ENCODE measurements at regions not wholly inside any gene's neighbourhood (a gene's known extent, or its start where the extent isn't known, plus 50 kb on each side); places are given as distances from the start of the nearest gene placed in this dataset.
"Not testable (repeated sequence)": the region's sequence is repeated elsewhere in the genome, so short reads cannot be mapped to it uniquely, and the experiment has no call there.

- no peak overlapping the region for H3K27ac ChIP-seq
- TF ChIP-seq, protein P1, sequence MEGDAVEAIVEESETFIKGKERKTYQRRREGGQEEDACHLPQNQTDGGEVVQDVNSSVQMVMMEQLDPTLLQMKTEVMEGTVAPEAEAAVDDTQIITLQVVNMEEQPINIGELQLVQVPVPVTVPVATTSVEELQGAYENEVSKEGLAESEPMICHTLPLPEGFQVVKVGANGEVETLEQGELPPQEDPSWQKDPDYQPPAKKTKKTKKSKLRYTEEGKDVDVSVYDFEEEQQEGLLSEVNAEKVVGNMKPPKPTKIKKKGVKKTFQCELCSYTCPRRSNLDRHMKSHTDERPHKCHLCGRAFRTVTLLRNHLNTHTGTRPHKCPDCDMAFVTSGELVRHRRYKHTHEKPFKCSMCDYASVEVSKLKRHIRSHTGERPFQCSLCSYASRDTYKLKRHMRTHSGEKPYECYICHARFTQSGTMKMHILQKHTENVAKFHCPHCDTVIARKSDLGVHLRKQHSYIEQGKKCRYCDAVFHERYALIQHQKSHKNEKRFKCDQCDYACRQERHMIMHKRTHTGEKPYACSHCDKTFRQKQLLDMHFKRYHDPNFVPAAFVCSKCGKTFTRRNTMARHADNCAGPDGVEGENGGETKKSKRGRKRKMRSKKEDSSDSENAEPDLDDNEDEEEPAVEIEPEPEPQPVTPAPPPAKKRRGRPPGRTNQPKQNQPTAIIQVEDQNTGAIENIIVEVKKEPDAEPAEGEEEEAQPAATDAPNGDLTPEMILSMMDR (IDR thresholded peaks at IDR 0.05): no peak
- TF ChIP-seq ZFX (IDR thresholded peaks at IDR 0.05; ENCODE audit: borderline replicate concordance): no peak
Measured at GRCh38 chr1:194857413-194857812, 1671.0 kb upstream of the B3GALT2 start.

- TF ChIP-seq ZFX (IDR thresholded peaks at IDR 0.05; ENCODE audit: borderline replicate concordance): no peak
- TF ChIP-seq, protein P1 (IDR thresholded peaks at IDR 0.05): no peak
- no peak overlapping the region for H3K27ac ChIP-seq
Measured at GRCh38 chr1:194848846-194849245, 1662.4 kb upstream of the B3GALT2 start.

DNA sequence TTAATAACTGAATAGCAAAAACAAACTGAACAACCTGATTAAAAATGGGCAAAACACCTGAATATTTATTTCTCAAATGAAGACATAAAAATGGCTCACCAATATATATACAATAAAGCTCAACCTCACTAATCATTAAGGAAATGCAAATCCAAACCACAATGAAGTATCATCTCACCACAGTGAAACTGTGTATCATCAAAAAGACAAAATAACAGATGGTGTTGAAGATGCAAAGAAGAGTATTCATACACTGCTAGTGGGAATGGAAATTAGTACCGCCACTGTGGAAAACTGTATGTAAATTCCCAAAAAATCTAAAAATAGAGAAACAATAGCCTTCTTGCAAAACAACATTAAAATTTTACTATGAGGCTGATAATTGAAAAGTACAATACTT, 1660.1 kb upstream of the B3GALT2 start:
- H3K27ac ChIP-seq: no peak overlapping the region
- TF ChIP-seq ZFX (IDR thresholded peaks at IDR 0.05; ENCODE audit: borderline replicate concordance): no peak
- TF ChIP-seq, protein P1 (IDR thresholded peaks at IDR 0.05): no peak

DNA sequence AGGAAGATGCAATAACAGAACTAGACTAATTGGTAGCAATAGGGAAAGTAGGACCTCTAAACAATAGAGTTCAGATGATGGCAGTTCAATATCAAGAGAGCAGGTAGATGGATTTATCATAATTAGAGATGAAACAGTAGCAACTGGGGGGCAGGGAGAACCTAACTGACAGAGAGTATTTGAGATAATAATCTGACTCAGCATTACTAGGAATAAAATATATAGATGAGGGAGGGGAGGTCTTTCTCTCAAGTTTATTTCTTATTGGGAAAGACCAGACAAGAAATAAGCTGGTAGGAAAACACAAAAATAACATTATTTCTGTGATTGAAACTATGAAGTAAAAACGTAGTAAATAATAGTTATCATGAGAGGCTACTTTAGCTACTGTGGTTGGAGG, 1656.7 kb upstream of the B3GALT2 start:
- no peak overlapping the region for H3K27ac ChIP-seq
- no peak for TF ChIP-seq ZFX (IDR thresholded peaks at IDR 0.05; ENCODE audit: borderline replicate concordance)
- TF ChIP-seq, protein P1 (IDR thresholded peaks at IDR 0.05): no peak

GRCh38 chr1:194833111-194833510, 1646.7 kb upstream of the B3GALT2 start:
- TF ChIP-seq ZFX (IDR thresholded peaks at IDR 0.05; ENCODE audit: borderline replicate concordance): no peak
- TF ChIP-seq, protein P1 (IDR thresholded peaks at IDR 0.05): no peak
- no peak overlapping the region for H3K27ac ChIP-seq

DNA sequence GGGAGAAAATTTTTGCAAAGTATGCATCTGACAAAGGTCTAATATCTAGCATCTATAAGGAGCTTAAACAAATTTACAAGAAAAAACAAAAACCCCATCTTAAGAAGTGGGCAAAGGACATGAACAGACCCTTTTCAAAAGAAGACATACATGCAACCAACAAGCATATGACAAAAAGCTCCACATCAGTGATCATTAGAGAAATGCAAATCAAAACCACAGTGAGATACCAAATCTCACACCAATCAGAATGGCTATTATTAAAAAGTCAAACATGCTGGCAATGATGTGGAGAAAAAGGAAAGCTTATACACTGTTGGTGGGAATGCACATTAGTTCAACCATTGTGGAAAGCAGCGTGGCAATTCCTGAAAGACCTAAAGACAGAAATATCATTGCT, 1645.2 kb upstream of the B3GALT2 start:
- not testable (repeated sequence) for H3K27ac ChIP-seq

DNA sequence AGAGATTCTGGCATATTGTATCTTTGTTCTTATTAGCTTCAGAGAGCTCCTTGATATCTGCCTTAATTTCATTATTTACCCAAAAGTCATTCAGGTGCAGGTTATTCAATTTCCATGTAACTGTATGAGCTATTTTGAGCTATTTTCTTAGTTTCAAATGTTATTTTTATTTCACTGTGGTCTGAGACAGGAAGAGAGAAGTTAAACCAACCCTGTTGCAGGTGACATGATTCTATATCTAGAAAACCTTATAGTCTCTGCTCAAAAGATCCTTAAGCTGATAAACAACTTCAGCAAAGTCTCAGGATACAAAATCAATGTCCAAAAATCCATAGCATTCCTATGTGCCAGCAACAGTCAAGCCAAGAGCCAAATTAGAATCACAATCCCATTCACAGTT, 1644.0 kb upstream of the B3GALT2 start:
- H3K27ac ChIP-seq: no peak overlapping the region

DNA sequence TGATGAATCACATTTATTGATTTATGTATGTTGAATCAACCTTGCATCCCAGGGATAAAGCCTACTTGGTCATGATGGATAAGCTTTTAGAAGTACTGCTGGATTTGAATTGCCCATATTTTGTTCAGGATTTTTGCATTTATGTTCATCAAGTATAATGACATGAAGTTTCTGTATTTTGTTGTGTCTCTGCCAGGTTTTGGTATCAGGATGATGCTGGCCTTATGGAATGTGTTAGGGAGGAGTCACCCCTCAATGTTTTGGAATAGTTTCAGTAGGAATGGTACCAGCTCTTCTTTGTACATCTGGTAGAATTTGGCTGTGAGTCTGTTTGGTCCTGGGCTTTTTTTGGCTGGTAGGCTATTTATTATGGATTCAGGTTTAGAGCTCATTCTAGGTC, 1643.1 kb upstream of the B3GALT2 start:
- TF ChIP-seq ZFX (IDR thresholded peaks at IDR 0.05; ENCODE audit: borderline replicate concordance): no peak
- TF ChIP-seq, protein P1 (IDR thresholded peaks at IDR 0.05): no peak
- no peak overlapping the region for H3K27ac ChIP-seq

More for the DNA sequence above, 1644.0 kb upstream of the B3GALT2 start:
- TF ChIP-seq ZFX (IDR thresholded peaks at IDR 0.05; ENCODE audit: borderline replicate concordance): no peak

All from 22Rv1 (cell line).